DND-41 (cell line): ENCODE measurements at regions not wholly inside any gene's neighbourhood (a gene's known extent, or its start where the extent isn't known, plus 50 kb on each side); places are given as distances from the start of the nearest gene placed in this dataset.

Experiments
- ATAC-seq: fragments of 200-7000 bp; cut with Tn5 transposase; 3 replicates; pipeline ENCODE4 v1.9.1; 2021; ENCODE audit warnings: low read depth; ENCODE audit not compliant: insufficient read depth
- DNase-seq: peaks from one replicate; pipeline ENCODE4 v3.0.0-alpha.2; 2020
- H2AFZ ChIP-seq: 2 replicates; pipeline ENCODE4 v1.6.0; 2012; ENCODE audit warnings: low read depth, low read length
- H3K27ac ChIP-seq: 2 replicates; pipeline ENCODE4 v1.5.1; 2012; ENCODE audit warnings: low read length, inconsistent platforms
- H3K27me3 ChIP-seq: fragments of 200-600 bp; sonication (generic); 2 replicates; pipeline ENCODE4 v1.6.0; 2012; ENCODE audit warnings: low read length, mild to moderate bottlenecking, inconsistent platforms; ENCODE audit not compliant: insufficient read depth, poor library complexity
- H3K36me3 ChIP-seq: 2 replicates; pipeline ENCODE4 v1.5.1; 2012; ENCODE audit warnings: low read length, inconsistent platforms; ENCODE audit not compliant: insufficient read depth
- H3K4me1 ChIP-seq: 2 replicates; pipeline ENCODE4 v1.5.1; 2012; ENCODE audit warnings: mild to moderate bottlenecking, low read length; ENCODE audit not compliant: insufficient read depth
- H3K4me2 ChIP-seq: 2 replicates; pipeline ENCODE4 v1.6.0; 2012; ENCODE audit warnings: mild to moderate bottlenecking, moderate library complexity, low read length, inconsistent platforms; ENCODE audit not compliant: insufficient read depth
- H3K4me3 ChIP-seq, 2 experiments: fragments of 200-600 bp in 1 of 2; shearing (Covaris generic) in 1 of 2; 2 replicates each; pipeline ENCODE4 v1.5.1; 2012 to 2016; ENCODE audit warnings: inconsistent platforms in 2 of 2, low read length in 2 of 2, mild to moderate bottlenecking in 2 of 2, low read depth in 1 of 2, moderate library complexity in 1 of 2
- H3K79me2 ChIP-seq: 2 replicates; pipeline ENCODE4 v1.6.0; 2012; ENCODE audit warnings: low read length, inconsistent platforms; ENCODE audit not compliant: insufficient read depth
- H3K9ac ChIP-seq: 2 replicates; pipeline ENCODE4 v1.6.0; 2012; ENCODE audit warnings: low read depth, mild to moderate bottlenecking, inconsistent platforms, low read length, moderate library complexity
- H3K9me3 ChIP-seq: 2 replicates; pipeline ENCODE4 v1.5.1; 2012; ENCODE audit warnings: low read length, moderate library complexity, mild to moderate bottlenecking, inconsistent platforms; ENCODE audit not compliant: insufficient read depth, severe bottlenecking
- H4K20me1 ChIP-seq: 2 replicates; pipeline ENCODE4 v1.6.0; 2012; ENCODE audit warnings: low read length; ENCODE audit not compliant: insufficient read depth
- EZH2 ChIP-seq: IDR thresholded peaks from 3 replicates; pipeline ENCODE4 v1.6.1; 2012; ENCODE audit warnings: borderline replicate concordance, low read depth, mild to moderate bottlenecking, moderate library complexity, low read length, inconsistent platforms; ENCODE audit not compliant: severe bottlenecking
- TF ChIP-seq, protein P1 (sequence below): IDR thresholded peaks from 2 replicates; pipeline ENCODE4 v1.5.1; 2012; ENCODE audit warnings: borderline replicate concordance, low read length, moderate library complexity, mild to moderate bottlenecking; ENCODE audit not compliant: poor library complexity, severe bottlenecking; ENCODE audit errors: extremely low read depth

GRCh38 chr4:32192991-32193390 is 1472.8 kb downstream of the PCDH7 start:
- H3K4me1 ChIP-seq: no peaks in the 10 kb centered on the region
- H3K4me2 ChIP-seq: no peak overlapping the region
- H3K27me3 ChIP-seq: no peaks in the 10 kb centered on the region
- H3K27ac ChIP-seq: no peak overlapping the region
- H3K36me3 ChIP-seq: no peaks in the 10 kb centered on the region
- peaks cover 8% of the 10 kb centered on the region for H3K9me3 ChIP-seq
- ATAC-seq: no peak
- TF ChIP-seq, protein P1, sequence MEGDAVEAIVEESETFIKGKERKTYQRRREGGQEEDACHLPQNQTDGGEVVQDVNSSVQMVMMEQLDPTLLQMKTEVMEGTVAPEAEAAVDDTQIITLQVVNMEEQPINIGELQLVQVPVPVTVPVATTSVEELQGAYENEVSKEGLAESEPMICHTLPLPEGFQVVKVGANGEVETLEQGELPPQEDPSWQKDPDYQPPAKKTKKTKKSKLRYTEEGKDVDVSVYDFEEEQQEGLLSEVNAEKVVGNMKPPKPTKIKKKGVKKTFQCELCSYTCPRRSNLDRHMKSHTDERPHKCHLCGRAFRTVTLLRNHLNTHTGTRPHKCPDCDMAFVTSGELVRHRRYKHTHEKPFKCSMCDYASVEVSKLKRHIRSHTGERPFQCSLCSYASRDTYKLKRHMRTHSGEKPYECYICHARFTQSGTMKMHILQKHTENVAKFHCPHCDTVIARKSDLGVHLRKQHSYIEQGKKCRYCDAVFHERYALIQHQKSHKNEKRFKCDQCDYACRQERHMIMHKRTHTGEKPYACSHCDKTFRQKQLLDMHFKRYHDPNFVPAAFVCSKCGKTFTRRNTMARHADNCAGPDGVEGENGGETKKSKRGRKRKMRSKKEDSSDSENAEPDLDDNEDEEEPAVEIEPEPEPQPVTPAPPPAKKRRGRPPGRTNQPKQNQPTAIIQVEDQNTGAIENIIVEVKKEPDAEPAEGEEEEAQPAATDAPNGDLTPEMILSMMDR: no peak
- no peak for TF ChIP-seq EZH2
- H3K79me2 ChIP-seq: no peaks in the 10 kb centered on the region
- H3K4me3 ChIP-seq: no peak overlapping the region
- DNase-seq: no peak
- no peak overlapping the region for H3K9ac ChIP-seq
- no peaks in the 10 kb centered on the region for H4K20me1 ChIP-seq
- H2AFZ ChIP-seq: no peak overlapping the region

DNA sequence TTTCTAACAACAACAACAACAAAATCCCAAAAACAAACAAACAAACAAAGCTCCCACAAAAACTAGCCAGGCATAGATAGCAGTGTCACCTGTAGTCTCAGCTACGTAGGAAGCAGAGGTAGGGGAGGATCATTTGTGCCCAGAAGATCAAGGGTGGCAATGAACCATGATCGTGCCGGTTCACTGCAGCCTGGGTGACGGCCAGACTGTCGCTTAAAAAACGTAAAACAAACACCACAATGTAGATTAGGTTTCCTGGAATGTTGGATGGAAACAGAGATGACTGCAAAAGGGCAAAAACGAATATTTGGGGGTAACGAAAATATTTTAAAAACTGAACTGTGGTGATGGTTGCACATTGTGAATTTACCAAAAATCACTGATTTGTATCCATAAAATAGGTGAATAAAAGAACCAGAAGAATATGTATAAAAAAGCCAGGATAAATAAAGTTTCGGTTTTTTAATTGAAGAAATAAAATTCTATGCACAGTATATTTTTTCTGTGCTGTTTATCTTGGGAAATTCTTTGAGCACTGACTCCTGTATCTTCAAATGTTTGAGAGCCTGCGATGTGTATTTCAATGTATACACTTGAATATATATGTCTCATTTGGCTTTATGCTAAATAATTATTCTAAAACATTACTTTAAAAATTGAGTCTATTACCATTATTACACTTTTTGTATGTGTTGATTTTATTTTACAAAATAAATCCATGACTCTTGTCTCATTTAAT is 1477.0 kb downstream of the PCDH7 start:
- Histone ChIP-seq H3K27me3 (no peaks in the 10 kb centered on the region), H3K4me1 (no peaks in the 10 kb centered on the region), H3K9ac (no peak overlapping the region), H3K27ac (no peak overlapping the region), H4K20me1 (no peaks in the 10 kb centered on the region), H3K4me3 (no peak overlapping the region), H3K36me3 (no peaks in the 10 kb centered on the region), H2AFZ (no peak overlapping the region), H3K9me3 (no peaks in the 10 kb centered on the region), H3K4me2 (no peak overlapping the region), H3K79me2 (no peaks in the 10 kb centered on the region)
- no peak for DNase-seq
- TF ChIP-seq EZH2: no peak
- TF ChIP-seq, protein P1: no peak
- ATAC-seq: no peak

GRCh38 chr4:32199639-32200038 is 1479.5 kb downstream of the PCDH7 start:
- H2AFZ ChIP-seq: no peak overlapping the region
- no peaks in the 10 kb centered on the region for H4K20me1 ChIP-seq
- H3K4me1 ChIP-seq: no peaks in the 10 kb centered on the region
- no peak for ATAC-seq
- no peak overlapping the region for H3K27ac ChIP-seq
- H3K9me3 ChIP-seq: peaks cover 3% of the 10 kb centered on the region
- H3K4me3 ChIP-seq: no peak overlapping the region
- no peak overlapping the region for H3K9ac ChIP-seq
- H3K36me3 ChIP-seq: no peaks in the 10 kb centered on the region
- H3K4me2 ChIP-seq: no peak overlapping the region
- DNase-seq: no peak
- TF ChIP-seq EZH2: no peak
- TF ChIP-seq, protein P1: no peak
- no peaks in the 10 kb centered on the region for H3K27me3 ChIP-seq
- no peaks in the 10 kb centered on the region for H3K79me2 ChIP-seq

DNA sequence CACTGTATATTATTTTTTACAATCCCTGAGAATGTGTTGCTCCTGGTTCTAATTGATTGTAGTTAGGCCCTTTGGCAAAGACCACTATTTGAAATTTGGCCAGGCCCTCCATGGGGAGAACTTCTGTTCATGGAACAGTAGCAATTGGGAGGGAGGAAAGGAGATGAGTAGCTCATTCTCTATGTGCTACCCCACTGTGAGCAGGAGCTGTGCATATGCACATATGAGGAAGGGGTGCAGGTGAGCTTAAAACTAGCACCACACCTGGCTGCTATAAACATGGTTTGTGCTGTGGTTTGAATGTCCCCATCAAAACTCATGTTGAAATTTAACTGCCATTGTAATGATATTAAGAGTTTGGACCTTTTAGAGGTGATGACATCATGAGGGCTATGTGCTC is 1483.2 kb downstream of the PCDH7 start:
- ATAC-seq (no peak), DNase-seq (no peak)
- Histone ChIP-seq H3K4me2 (no peak overlapping the region), H3K4me3 (no peak overlapping the region), H3K79me2 (no peaks in the 10 kb centered on the region), H4K20me1 (no peaks in the 10 kb centered on the region), H3K36me3 (no peaks in the 10 kb centered on the region), H2AFZ (no peak overlapping the region), H3K27ac (no peak overlapping the region), H3K27me3 (no peaks in the 10 kb centered on the region), H3K9me3 (peaks cover 3% of the 10 kb centered on the region), H3K4me1 (no peaks in the 10 kb centered on the region), H3K9ac (no peak overlapping the region)
- TF ChIP-seq, protein P1: no peak
- no peak for TF ChIP-seq EZH2
